HG03342 (cell line): ENCODE measurements at regions not wholly inside any gene's neighbourhood (a gene's known extent, or its start where the extent isn't known, plus 50 kb on each side); places are given as distances from the start of the nearest gene placed in this dataset.

ENCODE experiments used
- ATAC-seq: cut with Tn5 transposase; IDR thresholded peaks from one replicate; pipeline ENCODE4 v1.9.1; 2021; ENCODE audit warnings: mild to moderate bottlenecking, moderate library complexity; ENCODE audit not compliant: unreplicated experiment

GRCh38 chr11:115848611-115849010, 344.4 kb upstream of the CADM1 start:
- no peak for ATAC-seq

DNA sequence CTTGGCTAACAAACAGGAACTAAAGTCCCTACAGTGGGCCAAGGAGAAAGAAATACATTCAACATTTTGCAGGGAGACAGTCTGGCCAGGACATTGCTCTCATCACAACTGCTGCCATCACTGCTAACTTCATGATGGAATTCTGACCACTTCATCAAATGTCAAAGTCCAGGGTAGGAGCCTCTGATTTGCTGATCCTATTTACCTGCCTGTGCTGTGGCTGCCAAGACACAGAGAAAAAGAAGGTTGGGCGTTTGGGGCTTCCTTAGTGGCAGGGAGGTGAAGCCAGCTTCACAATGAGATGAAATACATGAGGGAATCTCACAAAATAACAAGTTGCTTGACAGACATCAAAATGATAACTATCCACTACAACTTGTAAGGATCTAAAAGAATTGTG, 343.9 kb upstream of the CADM1 start:
- ATAC-seq = no peak

DNA sequence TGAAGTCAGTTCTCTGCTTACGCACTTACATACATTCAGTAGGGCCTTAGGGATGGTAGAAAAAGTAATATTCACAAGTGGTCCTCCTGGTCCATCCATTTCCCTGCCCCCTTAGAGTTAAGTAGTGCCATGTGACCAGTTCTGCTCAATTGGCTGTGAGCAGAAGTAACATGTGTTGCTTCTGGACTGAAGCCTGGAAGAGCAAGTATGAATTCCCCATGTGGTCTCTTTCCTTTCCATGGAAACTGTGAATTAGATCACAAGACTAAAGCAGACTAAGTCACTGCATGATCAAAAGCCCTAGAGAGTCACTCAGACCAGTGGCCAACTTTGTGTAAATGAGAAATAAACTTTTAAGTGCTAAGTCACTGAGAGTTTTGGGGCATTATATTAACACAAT, 341.7 kb upstream of the CADM1 start:
- no peak for ATAC-seq

DNA sequence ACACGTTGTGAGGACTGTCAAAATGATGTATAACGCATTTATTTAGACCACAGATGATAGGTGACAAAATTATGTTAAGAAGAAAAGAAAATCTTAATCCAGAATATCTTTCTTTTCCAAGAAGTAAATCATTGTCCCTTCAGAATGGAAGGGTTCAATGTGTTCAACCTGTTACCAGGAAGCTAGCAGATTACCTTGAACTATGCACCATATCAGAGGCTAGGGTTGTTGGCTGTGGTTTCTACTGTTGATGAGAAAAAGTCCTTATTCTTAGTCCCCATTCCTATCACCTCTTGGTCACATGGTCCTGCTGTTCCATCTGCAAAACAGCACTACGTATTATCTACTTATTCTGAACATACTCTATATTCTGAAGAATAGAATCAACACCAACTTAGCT, 339.5 kb upstream of the CADM1 start:
- ATAC-seq = no peak

- no peak for ATAC-seq
Observed at GRCh38 chr11:115843111-115843510, 338.9 kb upstream of the CADM1 start.

- no peak for ATAC-seq
Observed at GRCh38 chr11:115820026-115820425, 315.8 kb upstream of the CADM1 start.

DNA sequence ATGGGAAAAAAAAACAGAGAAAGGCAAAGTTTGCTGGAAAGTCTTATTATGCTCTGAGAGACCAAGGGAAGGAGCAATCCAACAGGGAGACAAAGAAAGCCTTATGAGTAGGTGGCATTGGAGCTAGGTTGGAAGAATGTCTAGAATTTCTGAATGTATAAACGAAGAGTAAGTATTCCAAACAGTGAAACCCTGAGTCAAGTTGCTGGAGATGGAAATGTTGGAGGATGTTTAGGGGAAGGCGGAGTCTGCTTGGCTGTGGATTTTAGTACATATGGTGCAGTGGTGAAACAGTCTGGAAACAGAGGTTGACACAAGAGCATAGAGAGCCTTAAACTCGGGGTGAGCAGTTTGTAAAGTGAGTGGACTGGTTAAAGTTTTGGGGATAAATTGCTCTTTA, 314.8 kb upstream of the CADM1 start:
- ATAC-seq = no peak

DNA sequence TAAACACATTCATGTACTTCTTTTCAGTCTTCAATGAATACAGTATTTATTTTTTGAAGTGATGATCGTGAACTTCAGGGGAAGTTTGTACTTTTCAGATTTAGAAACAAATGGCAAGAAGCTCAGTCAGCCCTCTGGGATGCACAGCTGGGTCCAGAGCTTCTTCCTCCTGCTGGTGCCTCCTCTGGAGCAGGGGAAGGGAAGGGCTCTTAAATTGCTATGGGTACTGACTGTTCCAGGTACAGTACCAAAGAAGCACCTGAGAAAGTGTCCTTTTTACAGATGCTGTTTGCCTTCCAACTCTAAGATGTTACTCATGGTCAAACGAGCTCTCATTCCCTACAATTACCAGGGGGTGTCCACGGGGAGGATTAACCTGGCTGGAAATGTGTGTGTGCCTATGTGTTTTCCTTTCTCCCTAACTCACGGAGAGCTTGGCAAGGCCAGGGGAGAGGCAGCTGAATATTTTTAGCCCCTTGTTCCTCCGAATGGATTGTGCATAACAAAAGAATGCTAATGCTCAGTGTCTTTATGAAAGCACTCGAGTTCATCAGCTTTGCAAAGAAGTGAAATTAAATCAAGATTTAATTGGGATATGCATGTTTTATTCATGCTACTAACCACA, 313.7 kb upstream of the CADM1 start:
- no peak for ATAC-seq

GRCh38 chr11:115808351-115808940, 304.2 kb upstream of the CADM1 start:
- no peak for ATAC-seq

DNA sequence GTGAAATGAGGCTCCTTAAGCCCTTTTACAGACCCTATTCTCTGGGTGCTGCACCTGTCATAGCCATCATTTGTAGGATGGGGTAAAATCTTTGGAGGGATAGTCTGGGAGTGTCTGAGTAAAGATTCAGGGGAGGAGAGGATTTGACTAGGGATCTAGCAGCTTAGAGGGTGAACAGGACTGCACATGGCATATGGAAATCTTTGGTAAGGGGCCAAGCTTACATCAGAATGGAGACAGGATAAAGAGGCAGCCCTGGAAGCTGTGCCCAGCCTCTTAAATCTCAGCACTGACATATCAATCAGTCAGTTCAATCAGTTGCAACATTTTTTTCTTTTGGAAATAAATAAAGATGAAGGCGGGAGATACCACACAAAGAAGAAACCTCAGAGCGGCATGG, 301.8 kb upstream of the CADM1 start:
- ATAC-seq = no peak

DNA sequence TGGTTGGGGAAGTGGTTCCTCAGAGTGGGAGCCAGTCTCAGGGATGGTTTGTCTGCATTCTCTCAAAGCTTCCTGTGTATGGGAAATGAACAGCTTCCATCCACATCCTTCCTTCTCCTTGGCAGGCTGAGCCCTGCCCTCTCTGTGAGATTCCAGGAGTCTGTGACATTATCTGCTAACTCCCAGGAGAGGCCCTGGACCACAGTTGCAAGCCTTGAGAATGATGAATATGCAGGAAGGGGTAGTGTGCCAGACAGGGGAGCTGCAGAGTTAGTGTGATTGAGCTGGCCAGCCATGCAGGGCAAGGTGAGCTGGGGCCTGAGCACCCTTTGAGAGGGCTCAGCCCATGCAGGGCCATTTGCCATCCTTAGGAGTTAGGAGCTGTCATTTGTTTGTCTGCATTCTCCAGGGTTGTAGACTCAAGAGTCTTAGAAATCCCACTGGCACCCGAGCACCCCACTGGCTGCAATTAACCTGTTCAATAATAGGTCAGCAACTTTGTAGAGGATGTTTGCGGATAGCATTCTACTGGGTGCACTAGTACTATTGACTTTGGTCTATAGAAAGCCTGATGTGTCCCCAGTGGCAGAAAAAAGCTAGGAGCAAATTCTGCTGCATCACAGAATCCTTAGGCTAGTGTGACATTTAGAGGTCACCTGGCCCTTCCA, 299.0 kb upstream of the CADM1 start:
- ATAC-seq = no peak

- ATAC-seq = no peak
Observed at GRCh38 chr11:115802641-115803040, 298.4 kb upstream of the CADM1 start.

DNA sequence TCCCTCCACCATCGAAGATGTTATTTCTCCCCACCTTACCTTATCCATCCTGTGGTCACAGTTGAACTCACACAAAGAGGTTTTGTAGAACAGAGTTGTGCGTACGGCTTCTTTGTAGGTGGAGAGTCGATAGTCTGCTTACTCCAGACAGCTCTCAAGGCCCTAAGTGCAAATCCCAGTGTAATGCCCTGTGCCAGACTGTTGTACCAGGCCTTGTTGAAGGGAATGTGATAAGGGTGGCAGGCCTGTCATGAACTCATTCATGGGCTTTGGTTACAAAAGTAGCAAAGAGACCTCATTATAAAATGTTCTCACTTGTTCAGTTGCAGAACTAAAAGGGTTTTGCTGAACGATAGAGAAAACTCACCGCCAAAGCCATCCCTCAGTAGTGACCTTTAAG, 288.7 kb upstream of the CADM1 start:
- no peak for ATAC-seq

GRCh38 chr11:115787302-115787701, 283.1 kb upstream of the CADM1 start:
- ATAC-seq = no peak

DNA sequence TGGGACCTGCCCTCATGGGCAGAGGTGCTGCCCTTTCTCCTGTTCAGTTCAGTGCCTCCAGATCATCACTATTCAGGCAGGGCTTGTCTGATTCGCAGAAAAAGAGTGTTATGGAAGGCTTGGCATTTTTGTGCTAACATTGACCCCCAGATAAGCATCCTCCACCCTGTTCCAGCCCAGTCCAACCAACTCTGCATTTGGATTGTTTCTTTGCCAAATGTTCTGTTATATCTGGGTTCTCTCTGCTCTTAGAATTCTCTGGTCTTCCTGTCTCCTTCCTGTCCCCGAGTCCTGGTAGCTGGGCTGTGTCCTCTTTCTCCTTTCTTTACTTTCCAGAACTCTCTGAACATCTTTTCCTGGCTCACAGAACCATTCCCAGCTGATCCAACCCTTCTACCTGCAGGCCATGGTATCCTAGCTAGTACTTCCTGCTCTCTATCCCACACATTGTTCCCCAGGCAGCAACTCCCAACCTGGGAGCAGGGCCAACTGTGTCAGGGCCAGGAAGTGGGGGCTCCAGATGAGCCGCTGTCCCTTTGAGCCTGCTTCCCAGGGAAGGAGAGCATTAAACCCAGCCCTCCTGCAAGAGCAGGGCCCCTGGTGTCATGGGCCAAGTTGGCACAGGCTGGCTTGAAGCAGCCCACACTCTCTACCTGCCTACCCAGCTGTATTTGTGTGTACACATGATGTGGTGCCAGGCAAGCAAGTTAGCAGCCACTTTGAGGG, 280.7 kb upstream of the CADM1 start:
- no peak for ATAC-seq

DNA sequence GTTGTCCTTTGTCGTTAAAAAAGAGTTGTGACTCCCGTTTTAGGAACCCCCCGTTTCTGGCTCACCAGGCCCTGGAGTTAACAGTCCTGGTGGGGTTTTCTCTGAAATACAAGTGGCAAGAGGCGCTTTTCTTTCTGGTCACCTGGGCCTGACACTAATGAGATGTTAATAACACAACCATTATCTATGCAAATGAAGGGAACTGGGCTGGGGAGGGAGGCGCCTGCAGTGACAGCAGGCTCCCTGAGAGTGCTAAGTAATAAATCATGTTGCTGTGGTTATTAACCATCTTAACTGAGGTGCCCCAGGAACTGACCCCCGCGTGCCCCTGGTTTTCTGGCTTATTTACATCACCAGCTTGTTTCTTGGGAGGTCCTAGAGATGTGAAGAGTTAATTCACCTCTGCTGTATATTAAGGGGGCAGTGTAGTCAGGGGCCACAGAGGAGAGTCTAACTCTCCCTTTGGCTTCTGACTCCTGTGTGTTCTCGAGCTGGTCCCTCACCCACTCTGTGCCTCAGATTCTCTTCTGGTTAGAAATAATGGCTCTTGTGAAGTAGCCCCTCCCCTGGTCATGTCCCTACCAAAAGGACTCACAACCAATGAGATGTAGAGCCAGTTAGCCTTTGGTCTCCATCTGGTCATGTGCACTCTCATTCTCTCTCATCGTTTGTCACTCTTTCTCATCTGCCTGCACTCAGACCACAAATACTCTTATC, 276.6 kb upstream of the CADM1 start:
- no peak for ATAC-seq

DNA sequence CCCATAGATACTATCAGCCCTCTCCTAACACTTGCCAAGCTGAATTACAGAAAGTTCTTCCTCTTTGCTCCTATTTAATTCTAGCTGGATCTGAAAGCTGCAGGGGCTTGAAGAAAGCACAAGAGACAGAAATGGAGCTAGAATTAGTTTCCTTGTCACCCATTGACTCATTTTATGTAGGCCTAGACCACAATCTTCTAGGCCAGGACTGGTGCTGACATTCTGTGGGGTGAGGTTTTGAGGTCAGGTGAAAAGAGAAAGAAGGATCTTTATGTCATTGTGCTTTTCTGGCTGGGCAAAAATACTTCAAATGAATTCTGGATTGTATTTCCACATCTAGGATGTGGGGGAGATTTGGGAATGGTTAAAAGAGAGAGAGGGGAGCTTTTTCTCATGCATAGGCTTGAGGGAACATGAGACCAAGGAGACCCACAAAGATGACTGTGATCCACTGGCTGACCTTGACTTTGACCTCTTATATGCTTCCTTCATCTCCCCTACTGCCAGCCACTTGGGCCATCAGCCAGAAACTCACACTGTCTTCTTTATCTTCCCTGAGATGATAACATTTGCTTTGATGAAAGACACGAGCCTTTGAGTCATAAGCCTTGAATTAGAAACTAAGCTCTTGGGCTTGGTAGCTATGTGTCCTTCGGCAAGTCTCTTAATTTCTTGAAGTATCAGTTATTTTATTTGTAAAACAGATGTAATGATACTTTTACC, 274.9 kb upstream of the CADM1 start:
- no peak for ATAC-seq

DNA sequence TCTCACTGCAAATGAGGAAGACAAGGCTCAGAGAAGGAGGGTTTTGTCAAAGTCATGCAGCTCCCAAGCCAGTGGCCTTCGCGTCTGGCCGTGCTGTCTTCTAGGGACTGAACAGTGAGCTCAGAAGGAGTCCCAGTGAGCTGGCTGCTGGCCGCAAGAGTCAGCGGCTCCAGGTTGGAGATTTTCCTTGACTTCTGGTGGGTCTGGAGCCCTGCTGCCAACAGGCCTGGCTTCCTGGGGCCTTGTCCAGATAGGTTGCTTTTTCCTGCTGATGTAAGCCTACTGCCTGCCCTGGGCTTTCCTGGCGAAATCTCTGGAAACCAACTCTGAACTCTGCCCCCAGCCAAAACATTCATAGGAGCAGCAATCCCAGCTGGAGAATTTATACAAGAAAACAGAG, 272.7 kb upstream of the CADM1 start:
- ATAC-seq = no peak

DNA sequence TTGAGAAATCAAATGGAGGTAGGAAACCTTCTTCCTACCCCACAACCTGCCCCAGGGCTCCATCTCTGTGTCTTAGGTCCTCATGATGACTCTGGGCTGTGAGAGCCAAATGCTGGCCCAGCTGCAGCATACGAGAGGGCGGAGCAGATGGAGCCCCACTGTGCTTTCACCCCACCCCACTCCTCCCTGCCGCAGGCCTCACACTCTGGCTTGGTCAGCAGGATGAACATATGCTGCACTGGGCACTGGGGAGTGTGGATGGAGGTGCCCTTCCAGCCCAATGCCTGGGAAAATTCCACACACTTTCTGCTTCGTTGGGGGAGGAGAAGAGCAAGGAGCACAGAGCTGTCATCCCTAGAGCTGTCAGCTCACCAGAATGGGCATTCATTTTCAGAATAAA, 271.6 kb upstream of the CADM1 start:
- no peak for ATAC-seq

DNA sequence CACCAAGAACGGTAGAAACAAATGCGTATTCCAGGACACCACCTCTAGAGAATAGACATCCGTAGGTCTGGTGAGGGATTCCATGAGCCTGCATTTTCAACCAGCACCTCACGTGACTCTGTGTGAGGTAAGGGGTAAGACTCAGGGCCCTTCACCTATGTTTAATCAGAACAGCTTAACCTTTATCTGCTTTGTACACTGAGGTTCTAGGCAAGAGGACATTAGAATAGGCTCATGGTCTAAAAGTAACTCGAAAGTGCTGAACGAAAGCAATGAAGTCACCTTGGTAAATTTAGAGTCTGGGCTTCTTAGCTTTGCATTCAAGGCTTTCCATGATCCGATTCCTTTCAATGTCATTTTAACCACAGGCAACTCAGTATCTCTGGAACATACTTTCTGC, 270.5 kb upstream of the CADM1 start:
- ATAC-seq = no peak

- no peak for ATAC-seq
Observed at GRCh38 chr11:115769891-115770290, 265.7 kb upstream of the CADM1 start.
